ENCODE measurements at regions not wholly inside any gene's neighbourhood (a gene's known extent, or its start where the extent isn't known, plus 50 kb on each side); places are given as distances from the start of the nearest gene placed in this dataset.

DNA sequence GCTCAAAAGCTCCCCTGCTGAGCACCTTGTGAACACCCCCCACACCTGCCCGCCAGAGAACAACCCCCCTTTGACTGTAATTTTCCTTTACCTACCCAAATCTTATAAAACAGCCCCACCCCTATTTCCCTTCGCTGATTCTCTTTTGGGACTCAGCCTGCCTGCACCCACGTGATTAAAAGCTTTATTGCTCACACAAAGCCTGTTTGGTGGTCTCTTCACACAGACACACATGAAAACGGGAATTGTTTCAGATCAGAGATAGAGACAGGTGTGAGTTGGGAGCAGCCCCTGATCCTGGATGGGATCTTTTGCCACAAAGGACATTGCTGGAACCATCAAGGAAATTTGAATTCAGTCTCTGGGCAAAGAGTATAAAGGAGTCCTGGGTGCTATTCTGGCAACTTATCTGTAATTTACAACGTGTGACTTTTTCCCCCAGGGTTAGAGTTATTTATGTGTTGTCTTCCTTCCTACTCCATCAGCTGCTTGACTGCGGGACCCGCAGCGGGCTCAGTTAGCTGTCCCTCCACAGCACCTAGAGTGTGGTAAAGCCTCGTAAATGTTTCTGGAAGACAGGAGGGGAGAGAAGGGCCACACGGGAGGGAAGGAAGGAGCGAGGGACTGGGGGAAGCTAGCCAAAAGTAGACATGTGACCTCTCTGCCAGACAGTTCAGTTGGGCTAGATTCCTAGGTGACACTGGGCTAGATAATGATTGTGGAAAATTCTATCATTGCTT lies 437.0 kb downstream of the ZNF608 start:
- WGBS (ENCODE audit: low lambda C conversion rate) = 74% methylated on average over 11 of the region's 11 CpGs
- no peak for DNase-seq
- Histone ChIP-seq H3K27ac (ENCODE audit: low read depth in 2 of 2, low read length in 1 of 2) (no peak overlapping the region), H3K4me2 (no peak overlapping the region), H3K79me2 (ENCODE audit: insufficient read depth) (no peaks in the 10 kb centered on the region), H3K27me3 (ENCODE audit: insufficient read depth) (no peaks in the 10 kb centered on the region), H4K20me1 (ENCODE audit: insufficient read depth) (no peaks in the 10 kb centered on the region), H3K9me2 (no peaks in the 10 kb centered on the region), H2AFZ (ENCODE audit: low read depth) (no peak overlapping the region), H3K4me1 (ENCODE audit: control insufficient read depth in 1 of 2, insufficient read depth in 2 of 2, low read depth in 1 of 2, low read length in 1 of 2) (peaks cover 0 to 3% of the 10 kb centered on the region in 2 experiments; a peak in 1 of 4 replicates), H3K36me3 (replicated peaks in 1 of 2; ENCODE audit: control insufficient read depth in 1 of 2, insufficient read depth in 2 of 2, low read length in 1 of 2) (no peaks in the 10 kb centered on the region), H3K9me3 (no peaks in the 10 kb centered on the region), H3K4me3 (ENCODE audit: low read depth in 2 of 2, low read length in 1 of 2) (no peak overlapping the region), H3K9ac (no peak overlapping the region), H3F3A (replicated peaks; ENCODE audit: insufficient read depth) (no peaks in the 10 kb centered on the region)
- TF ChIP-seq GABPA (IDR thresholded peaks at IDR 0.05; ENCODE audit: low read depth) (no peak), CHD2 (IDR thresholded peaks at IDR 0.05; ENCODE audit: low read length, partially characterized antibody) (no peak), RAD21 (IDR thresholded peaks at IDR 0.05; ENCODE audit: low read length) (no peak), TEAD4 (IDR thresholded peaks at IDR 0.05; ENCODE audit: borderline replicate concordance, insufficient read depth) (no peak), POLR2AphosphoS5 (IDR thresholded peaks at IDR 0.05; ENCODE audit: low read depth, low read length) (no peak), ELF1 (IDR thresholded peaks at IDR 0.05) (no peak), RCOR1 (IDR thresholded peaks at IDR 0.05; ENCODE audit: low read length) (no peak)
- TF ChIP-seq, protein P1, sequence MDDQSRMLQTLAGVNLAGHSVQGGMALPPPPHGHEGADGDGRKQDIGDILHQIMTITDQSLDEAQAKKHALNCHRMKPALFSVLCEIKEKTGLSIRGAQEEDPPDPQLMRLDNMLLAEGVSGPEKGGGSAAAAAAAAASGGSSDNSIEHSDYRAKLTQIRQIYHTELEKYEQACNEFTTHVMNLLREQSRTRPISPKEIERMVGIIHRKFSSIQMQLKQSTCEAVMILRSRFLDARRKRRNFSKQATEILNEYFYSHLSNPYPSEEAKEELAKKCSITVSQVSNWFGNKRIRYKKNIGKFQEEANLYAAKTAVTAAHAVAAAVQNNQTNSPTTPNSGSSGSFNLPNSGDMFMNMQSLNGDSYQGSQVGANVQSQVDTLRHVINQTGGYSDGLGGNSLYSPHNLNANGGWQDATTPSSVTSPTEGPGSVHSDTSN (IDR thresholded peaks at IDR 0.05) = no peak
- TF ChIP-seq, protein P2, sequence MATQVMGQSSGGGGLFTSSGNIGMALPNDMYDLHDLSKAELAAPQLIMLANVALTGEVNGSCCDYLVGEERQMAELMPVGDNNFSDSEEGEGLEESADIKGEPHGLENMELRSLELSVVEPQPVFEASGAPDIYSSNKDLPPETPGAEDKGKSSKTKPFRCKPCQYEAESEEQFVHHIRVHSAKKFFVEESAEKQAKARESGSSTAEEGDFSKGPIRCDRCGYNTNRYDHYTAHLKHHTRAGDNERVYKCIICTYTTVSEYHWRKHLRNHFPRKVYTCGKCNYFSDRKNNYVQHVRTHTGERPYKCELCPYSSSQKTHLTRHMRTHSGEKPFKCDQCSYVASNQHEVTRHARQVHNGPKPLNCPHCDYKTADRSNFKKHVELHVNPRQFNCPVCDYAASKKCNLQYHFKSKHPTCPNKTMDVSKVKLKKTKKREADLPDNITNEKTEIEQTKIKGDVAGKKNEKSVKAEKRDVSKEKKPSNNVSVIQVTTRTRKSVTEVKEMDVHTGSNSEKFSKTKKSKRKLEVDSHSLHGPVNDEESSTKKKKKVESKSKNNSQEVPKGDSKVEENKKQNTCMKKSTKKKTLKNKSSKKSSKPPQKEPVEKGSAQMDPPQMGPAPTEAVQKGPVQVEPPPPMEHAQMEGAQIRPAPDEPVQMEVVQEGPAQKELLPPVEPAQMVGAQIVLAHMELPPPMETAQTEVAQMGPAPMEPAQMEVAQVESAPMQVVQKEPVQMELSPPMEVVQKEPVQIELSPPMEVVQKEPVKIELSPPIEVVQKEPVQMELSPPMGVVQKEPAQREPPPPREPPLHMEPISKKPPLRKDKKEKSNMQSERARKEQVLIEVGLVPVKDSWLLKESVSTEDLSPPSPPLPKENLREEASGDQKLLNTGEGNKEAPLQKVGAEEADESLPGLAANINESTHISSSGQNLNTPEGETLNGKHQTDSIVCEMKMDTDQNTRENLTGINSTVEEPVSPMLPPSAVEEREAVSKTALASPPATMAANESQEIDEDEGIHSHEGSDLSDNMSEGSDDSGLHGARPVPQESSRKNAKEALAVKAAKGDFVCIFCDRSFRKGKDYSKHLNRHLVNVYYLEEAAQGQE (IDR thresholded peaks at IDR 0.05; ENCODE audit: low read depth, low read length) = no peak
- ChIA-PET POLR2A (no interaction called here), CTCF (no interaction called here)

DNA sequence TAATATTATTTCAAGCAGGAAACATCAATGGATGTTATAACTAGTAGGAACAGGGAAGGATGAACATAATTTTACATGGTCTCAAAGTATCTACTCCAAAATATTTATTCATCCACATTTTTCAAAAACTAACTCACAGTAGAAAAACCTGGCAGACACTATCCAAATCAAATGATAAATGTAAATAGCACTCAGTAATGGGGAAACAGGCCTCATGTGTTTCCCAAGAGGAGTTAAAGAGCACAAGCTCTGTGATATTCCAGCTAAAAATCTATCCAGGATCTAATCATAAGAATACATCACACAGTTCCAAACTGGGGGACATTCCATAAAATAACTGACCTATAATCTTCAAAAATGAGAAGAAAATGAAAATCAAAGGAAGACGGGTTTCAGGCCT lies 443.1 kb downstream of the ZNF608 start:
- DNase-seq = no peak

More for the DNA sequence above, 443.1 kb downstream of the ZNF608 start:
- H3K9me2 ChIP-seq = no peaks in the 10 kb centered on the region
- no peaks in the 10 kb centered on the region for H3K9me3 ChIP-seq
- H3K9ac ChIP-seq = no peak overlapping the region
- H3K4me2 ChIP-seq = no peak overlapping the region
- 80% methylated on average over 1 of the region's 1 CpG for WGBS (ENCODE audit: low lambda C conversion rate)
- no peak overlapping the region for H2AFZ ChIP-seq (ENCODE audit: low read depth)
- H3K4me3 ChIP-seq (ENCODE audit: low read depth in 2 of 2, low read length in 1 of 2) = no peak overlapping the region
- TF ChIP-seq MEF2A (IDR thresholded peaks at IDR 0.05; ENCODE audit: borderline replicate concordance, low read depth) = no peak
- TF ChIP-seq, protein P3, sequence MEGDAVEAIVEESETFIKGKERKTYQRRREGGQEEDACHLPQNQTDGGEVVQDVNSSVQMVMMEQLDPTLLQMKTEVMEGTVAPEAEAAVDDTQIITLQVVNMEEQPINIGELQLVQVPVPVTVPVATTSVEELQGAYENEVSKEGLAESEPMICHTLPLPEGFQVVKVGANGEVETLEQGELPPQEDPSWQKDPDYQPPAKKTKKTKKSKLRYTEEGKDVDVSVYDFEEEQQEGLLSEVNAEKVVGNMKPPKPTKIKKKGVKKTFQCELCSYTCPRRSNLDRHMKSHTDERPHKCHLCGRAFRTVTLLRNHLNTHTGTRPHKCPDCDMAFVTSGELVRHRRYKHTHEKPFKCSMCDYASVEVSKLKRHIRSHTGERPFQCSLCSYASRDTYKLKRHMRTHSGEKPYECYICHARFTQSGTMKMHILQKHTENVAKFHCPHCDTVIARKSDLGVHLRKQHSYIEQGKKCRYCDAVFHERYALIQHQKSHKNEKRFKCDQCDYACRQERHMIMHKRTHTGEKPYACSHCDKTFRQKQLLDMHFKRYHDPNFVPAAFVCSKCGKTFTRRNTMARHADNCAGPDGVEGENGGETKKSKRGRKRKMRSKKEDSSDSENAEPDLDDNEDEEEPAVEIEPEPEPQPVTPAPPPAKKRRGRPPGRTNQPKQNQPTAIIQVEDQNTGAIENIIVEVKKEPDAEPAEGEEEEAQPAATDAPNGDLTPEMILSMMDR (IDR thresholded peaks at IDR 0.05) = no peak
- TF ChIP-seq EP300 (IDR thresholded peaks at IDR 0.05; ENCODE audit: borderline replicate concordance in 1 of 2, low read depth in 1 of 2, low read length in 1 of 2) = no peak
- no peak for TF ChIP-seq NRF1 (IDR thresholded peaks at IDR 0.05; ENCODE audit: low read depth, low read length)
- POLR2A ChIA-PET = no interaction called here
- H3K36me3 ChIP-seq (replicated peaks in 1 of 2; ENCODE audit: control insufficient read depth in 1 of 2, insufficient read depth in 2 of 2, low read length in 1 of 2) = no peaks in the 10 kb centered on the region
- no peaks in the 10 kb centered on the region for H3K79me2 ChIP-seq (ENCODE audit: insufficient read depth)
- CTCF ChIA-PET = no interaction called here
- H3K27ac ChIP-seq (ENCODE audit: low read depth in 2 of 2, low read length in 1 of 2) = no peak overlapping the region
- no peaks in the 10 kb centered on the region for H4K20me1 ChIP-seq (ENCODE audit: insufficient read depth)
- H3F3A ChIP-seq (replicated peaks; ENCODE audit: insufficient read depth) = no peaks in the 10 kb centered on the region
- H3K27me3 ChIP-seq (ENCODE audit: insufficient read depth) = no peaks in the 10 kb centered on the region
- no peaks in the 10 kb centered on the region for H3K4me1 ChIP-seq (ENCODE audit: control insufficient read depth in 1 of 2, insufficient read depth in 2 of 2, low read depth in 1 of 2, low read length in 1 of 2)

All from SK-N-SH (cell line).